A673 (cell line): ENCODE measurements at regions not wholly inside any gene's neighbourhood (a gene's known extent, or its start where the extent isn't known, plus 50 kb on each side); places are given as distances from the start of the nearest gene placed in this dataset.

Source experiments
- CTCF ChIP-seq: fragments of 300-800, 200-600 bp; sonication (generic); conservative IDR thresholded peaks from 2 replicates; pipeline ENCODE4 v1.5.1; 2017; ENCODE audit warnings: low read depth, mild to moderate bottlenecking, antibody characterized with exemption, low read length, moderate library complexity, mixed read lengths
- EZH2 ChIP-seq: fragments of 200-600 bp; sonication (generic); IDR thresholded peaks from 2 replicates; pipeline ENCODE4 v1.6.1; 2017; ENCODE audit warnings: borderline replicate concordance, low read depth, mild to moderate bottlenecking, mixed read lengths, antibody characterized with exemption, low read length; ENCODE audit not compliant: poor library complexity, severe bottlenecking

- TF ChIP-seq CTCF: no peak
- TF ChIP-seq EZH2: no peak
These were observed 314.8 kb upstream of the C1orf174 start for GRCh38 chr1:4214826-4215225.
